ENCODE measurements at regions not wholly inside any gene's neighbourhood (a gene's known extent, or its start where the extent isn't known, plus 50 kb on each side); places are given as distances from the start of the nearest gene placed in this dataset.
A peak's percentile ranks its signal among the peaks of the same experiment; 100 is the strongest.

- Histone ChIP-seq H3K9me2 (ENCODE audit: insufficient read depth) (no peaks in the 10 kb centered on the region), H3K36me3 (ENCODE audit: insufficient read depth) (no peaks in the 10 kb centered on the region), H3K4me1 (ENCODE audit: insufficient read depth) (no peaks in the 10 kb centered on the region), H3K27ac (ENCODE audit: low read depth) (no peak overlapping the region), H4K20me1 (replicated peaks; ENCODE audit: insufficient read depth) (no peaks in the 10 kb centered on the region), H3K79me2 (replicated peaks; ENCODE audit: insufficient read depth) (no peaks in the 10 kb centered on the region), H2AFZ (no peak overlapping the region), H3F3A (replicated peaks; ENCODE audit: low read depth) (no peaks in the 10 kb centered on the region), H3K27me3 (ENCODE audit: insufficient read depth) (no peaks in the 10 kb centered on the region), H3K4me2 (no peak overlapping the region), H3K4me3 (no peak overlapping the region)
- Mint-ChIP-seq H3K27me3 (ENCODE audit: insufficient read depth, low read depth, poor library complexity) (no peaks in the 10 kb centered on the region), H3K27ac (no peak overlapping the region), H3K36me3 (ENCODE audit: low read depth) (no peaks in the 10 kb centered on the region), H3K4me3 (no peak overlapping the region), H3K4me1 (peaks cover 3% of the 10 kb centered on the region; the same call in 1 of the 3 replicates), H3K9me3 (no peaks in the 10 kb centered on the region)
- ATAC-seq (0 out of 3 replicates have a peak, but pooled peaks have one; percentile 25), DNase-seq (ENCODE audit: low spot score) (no peak)
- TF ChIP-seq JUNB (IDR thresholded peaks at IDR 0.05; ENCODE audit: unreplicated experiment) = no peak
- TF ChIP-seq EZH2 (IDR thresholded peaks at IDR 0.05; ENCODE audit: low read depth, unreplicated experiment) = no peak
- no peak for TF ChIP-seq ETS1 (IDR thresholded peaks at IDR 0.05)
- no peak for TF ChIP-seq ZNF462 (CRISPR knock-in tag; IDR thresholded peaks at IDR 0.05)
- TF ChIP-seq POLR2AphosphoS5 (IDR thresholded peaks at IDR 0.05; ENCODE audit: low read depth) = no peak
- no peak for TF ChIP-seq STAT1 (IDR thresholded peaks at IDR 0.05; ENCODE audit: unreplicated experiment)
- no peak for TF ChIP-seq ZNF331 (CRISPR knock-in tag; IDR thresholded peaks at IDR 0.05; ENCODE audit: low read depth)
These were observed 402.3 kb downstream of the BRD1 start for GRCh38 chr22:49425356-49425755.

All from GM23338 (cell line).